ENCODE measurements at regions not wholly inside any gene's neighbourhood (a gene's known extent, or its start where the extent isn't known, plus 50 kb on each side); places are given as distances from the start of the nearest gene placed in this dataset.

DNA sequence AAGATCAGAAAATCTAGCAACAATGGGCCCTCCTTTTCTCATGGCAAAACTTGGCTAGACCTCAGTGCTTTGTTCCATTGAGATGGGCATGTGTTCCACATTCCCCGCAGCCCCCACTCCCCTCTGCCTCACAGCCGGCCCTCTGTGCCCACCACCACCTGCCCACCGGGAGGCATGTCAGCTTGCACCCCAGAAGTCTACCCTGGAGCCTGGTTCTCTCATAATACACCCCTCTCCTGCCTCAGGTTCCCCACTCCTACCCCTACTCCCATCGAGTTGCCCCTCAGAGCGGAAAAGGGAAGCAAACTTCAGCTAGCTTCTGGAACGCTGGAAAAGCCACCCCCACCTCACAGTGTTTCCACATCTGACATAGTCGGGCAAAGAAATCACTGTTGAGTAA, 219.0 kb downstream of the ANAPC1 start:
- Histone ChIP-seq H3K27me3 (no peaks in the 10 kb centered on the region), H3K4me1 (peaks cover 0 to 5% (median 0%) of the 10 kb centered on the region in 4 donors), H3K9me3 (no peaks in the 10 kb centered on the region), H3K4me3 (no peak overlapping the region), H3K36me3 (no peaks in the 10 kb centered on the region), H3K27ac (no peak overlapping the region)
- in situ Hi-C loops (cut with MboI; ENCODE audit: low pct_ligation_motif_present in 1 of 4, low pct_unique_long_range_greater_than_20kb in 1 of 4, low sequenced_read_pairs in 3 of 4) (no loop called here), intact Hi-C loops (cut with DNase I; ENCODE audit: low total_unique reads) (no loop called here)
- 81 to 85% methylated on average over 4 to 7 of the region's 7 CpGs for WGBS, 2 donors (ENCODE audit: low coverage in 1 of 2)
- no peak for DNase-seq
- TF ChIP-seq, protein P1, sequence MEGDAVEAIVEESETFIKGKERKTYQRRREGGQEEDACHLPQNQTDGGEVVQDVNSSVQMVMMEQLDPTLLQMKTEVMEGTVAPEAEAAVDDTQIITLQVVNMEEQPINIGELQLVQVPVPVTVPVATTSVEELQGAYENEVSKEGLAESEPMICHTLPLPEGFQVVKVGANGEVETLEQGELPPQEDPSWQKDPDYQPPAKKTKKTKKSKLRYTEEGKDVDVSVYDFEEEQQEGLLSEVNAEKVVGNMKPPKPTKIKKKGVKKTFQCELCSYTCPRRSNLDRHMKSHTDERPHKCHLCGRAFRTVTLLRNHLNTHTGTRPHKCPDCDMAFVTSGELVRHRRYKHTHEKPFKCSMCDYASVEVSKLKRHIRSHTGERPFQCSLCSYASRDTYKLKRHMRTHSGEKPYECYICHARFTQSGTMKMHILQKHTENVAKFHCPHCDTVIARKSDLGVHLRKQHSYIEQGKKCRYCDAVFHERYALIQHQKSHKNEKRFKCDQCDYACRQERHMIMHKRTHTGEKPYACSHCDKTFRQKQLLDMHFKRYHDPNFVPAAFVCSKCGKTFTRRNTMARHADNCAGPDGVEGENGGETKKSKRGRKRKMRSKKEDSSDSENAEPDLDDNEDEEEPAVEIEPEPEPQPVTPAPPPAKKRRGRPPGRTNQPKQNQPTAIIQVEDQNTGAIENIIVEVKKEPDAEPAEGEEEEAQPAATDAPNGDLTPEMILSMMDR (IDR thresholded peaks at IDR 0.05): no peak
- TF ChIP-seq POLR2A (IDR thresholded peaks at IDR 0.05) (no peak), POLR2AphosphoS5 (IDR thresholded peaks at IDR 0.05) (no peak), EP300 (IDR thresholded peaks at IDR 0.05; ENCODE audit: low read depth) (no peak)

DNA sequence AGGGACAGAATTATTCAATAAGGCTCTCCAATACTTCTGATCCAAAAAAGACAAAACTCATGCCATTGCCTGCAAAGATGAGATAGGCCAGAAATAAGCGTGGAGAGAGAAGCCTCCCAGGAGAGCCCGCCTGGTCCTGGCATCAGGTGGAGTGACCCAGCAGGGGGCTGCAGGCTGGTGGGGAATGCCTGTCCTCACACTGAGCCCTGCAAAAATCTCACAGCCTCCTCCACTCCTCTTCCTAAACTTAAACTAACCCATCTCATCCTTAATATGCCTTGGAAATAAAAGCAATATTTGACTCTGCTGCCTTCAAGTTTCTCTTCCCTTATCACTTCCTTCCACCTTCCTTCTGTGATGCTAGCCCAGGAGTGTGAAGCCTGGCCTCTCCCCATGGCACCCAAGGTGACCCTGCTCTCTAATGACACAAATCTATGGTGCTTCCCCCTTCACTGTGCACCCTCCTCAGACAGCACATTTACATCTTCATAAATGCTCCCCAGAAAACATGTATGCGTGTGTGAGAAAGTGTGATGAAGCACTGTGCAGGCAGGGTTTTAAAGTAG, 218.4 kb downstream of the ANAPC1 start:
- WGBS, 2 donors (ENCODE audit: low coverage in 1 of 2): 71 to 96% methylated on average over 1 to 3 of the region's 3 CpGs
- no peak overlapping the region for H3K27ac ChIP-seq
- no peaks in the 10 kb centered on the region for H3K36me3 ChIP-seq
- no peaks in the 10 kb centered on the region for H3K9me3 ChIP-seq
- H3K27me3 ChIP-seq: no peaks in the 10 kb centered on the region
- H3K4me1 ChIP-seq: peaks cover 0 to 5% (median 0%) of the 10 kb centered on the region in 4 donors
- DNase-seq: no peak
- in situ Hi-C loops (cut with MboI; ENCODE audit: low pct_ligation_motif_present in 1 of 4, low pct_unique_long_range_greater_than_20kb in 1 of 4, low sequenced_read_pairs in 3 of 4) (no loop called here), intact Hi-C loops (cut with DNase I; ENCODE audit: low total_unique reads) (no loop called here)
- TF ChIP-seq EP300 (IDR thresholded peaks at IDR 0.05; ENCODE audit: low read depth) (no peak), POLR2AphosphoS5 (IDR thresholded peaks at IDR 0.05) (no peak), POLR2A (IDR thresholded peaks at IDR 0.05) (no peak)
- TF ChIP-seq, protein P1 (IDR thresholded peaks at IDR 0.05): no peak
- H3K4me3 ChIP-seq: no peak overlapping the region

DNA sequence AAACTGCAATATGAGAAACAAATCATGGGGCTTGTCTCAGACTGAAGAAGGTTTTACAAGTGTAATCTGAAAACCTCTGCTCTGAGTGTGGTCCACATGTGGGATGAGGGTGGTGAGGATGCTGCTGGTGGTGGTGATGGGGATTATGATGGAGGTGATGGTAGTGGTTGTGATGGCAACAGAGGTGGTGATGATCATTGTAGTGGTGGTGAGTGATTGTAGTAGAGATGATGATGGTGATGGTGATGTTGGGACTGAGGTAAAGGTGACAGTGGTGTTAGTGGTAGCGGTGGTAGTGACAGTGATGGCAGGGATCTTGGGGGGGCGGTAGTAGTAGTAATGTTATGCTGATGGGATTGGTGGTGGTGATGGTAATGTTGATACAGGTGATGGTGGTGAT, 217.8 kb downstream of the ANAPC1 start:
- Histone ChIP-seq H3K27ac (no peak overlapping the region), H3K9me3 (no peaks in the 10 kb centered on the region), H3K36me3 (no peaks in the 10 kb centered on the region), H3K27me3 (no peaks in the 10 kb centered on the region), H3K4me3 (no peak overlapping the region), H3K4me1 (peaks cover 0 to 11% (median 0%) of the 10 kb centered on the region in 4 donors)
- DNase-seq: no peak
- TF ChIP-seq EP300 (IDR thresholded peaks at IDR 0.05; ENCODE audit: low read depth) (no peak), POLR2AphosphoS5 (IDR thresholded peaks at IDR 0.05) (no peak), POLR2A (IDR thresholded peaks at IDR 0.05) (no peak)
- TF ChIP-seq, protein P1 (IDR thresholded peaks at IDR 0.05): no peak
- in situ Hi-C loops (cut with MboI; ENCODE audit: low pct_ligation_motif_present in 1 of 4, low pct_unique_long_range_greater_than_20kb in 1 of 4, low sequenced_read_pairs in 3 of 4): no loop called here
- intact Hi-C loops (cut with DNase I; ENCODE audit: low total_unique reads): no loop called here
- 94 to 98% methylated on average over 2 of the region's 2 CpGs for WGBS, 2 donors (ENCODE audit: low coverage in 1 of 2)

DNA sequence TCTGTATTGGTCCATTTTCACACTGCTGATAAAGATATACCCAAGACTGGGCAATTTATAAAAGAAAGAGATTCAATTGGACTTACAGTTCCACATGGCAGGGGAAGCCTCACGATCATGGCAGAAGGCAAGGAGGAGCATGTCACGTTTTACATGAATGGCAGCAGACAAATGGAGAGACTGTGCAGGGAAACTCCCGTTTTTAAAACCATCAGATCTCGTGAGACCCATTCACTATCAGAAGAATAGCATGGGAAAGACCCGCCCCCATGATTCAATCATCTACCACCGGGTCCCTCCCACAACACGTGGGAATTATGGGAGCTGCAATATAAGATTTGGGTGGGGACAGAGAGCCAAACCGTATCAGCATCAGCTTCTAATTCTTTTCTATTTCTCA, 217.0 kb downstream of the ANAPC1 start:
- H3K4me3 ChIP-seq: no peak overlapping the region
- no peaks in the 10 kb centered on the region for H3K9me3 ChIP-seq
- H3K4me1 ChIP-seq: peaks cover 0 to 16% (median 0%) of the 10 kb centered on the region in 4 donors
- intact Hi-C loops (cut with DNase I; ENCODE audit: low total_unique reads): no loop called here
- WGBS, 2 donors (ENCODE audit: low coverage in 1 of 2): 78 to 88% methylated on average over 8 of the region's 8 CpGs
- DNase-seq: no peak
- in situ Hi-C loops (cut with MboI; ENCODE audit: low pct_ligation_motif_present in 1 of 4, low pct_unique_long_range_greater_than_20kb in 1 of 4, low sequenced_read_pairs in 3 of 4): no loop called here
- TF ChIP-seq EP300 (IDR thresholded peaks at IDR 0.05; ENCODE audit: low read depth) (no peak), POLR2AphosphoS5 (IDR thresholded peaks at IDR 0.05) (no peak), POLR2A (IDR thresholded peaks at IDR 0.05) (no peak)
- TF ChIP-seq, protein P1 (IDR thresholded peaks at IDR 0.05): no peak
- no peaks in the 10 kb centered on the region for H3K27me3 ChIP-seq
- H3K36me3 ChIP-seq: no peaks in the 10 kb centered on the region
- H3K27ac ChIP-seq: no peak overlapping the region
